Prostate gland (tissue), 2 donors: ENCODE measurements at regions not wholly inside any gene's neighbourhood (a gene's known extent, or its start where the extent isn't known, plus 50 kb on each side); places are given as distances from the start of the nearest gene placed in this dataset.

Experiments used
- DNase-seq: peaks from one replicate; pipeline ENCODE4 v3.0.0-alpha.2; 2019; ENCODE audit warnings: low spot score
- H3K27ac ChIP-seq, 2 donors: fragments of 200-600 bp; sonication (generic); 2 replicates each; pipeline ENCODE4 v1.5.1; 2017 to 2019
- H3K27me3 ChIP-seq: fragments of 200-600 bp; sonication (generic); replicated peaks from 2 replicates; pipeline ENCODE4 v1.5.1; 2019; ENCODE audit not compliant: insufficient read depth
- H3K36me3 ChIP-seq, 2 donors: fragments of 200-600 bp; sonication (generic); 1 replicate in 1 of 2; 2 replicates in 1 of 2; pipeline versions ENCODE4 v1.5.1 to v1.8.1; 2017 to 2019
- H3K4me1 ChIP-seq: fragments of 200-600 bp; sonication (generic); replicated peaks from 2 replicates; pipeline ENCODE4 v1.5.1; 2019
- H3K4me3 ChIP-seq, 2 donors: fragments of 200-600 bp; sonication (generic); 2 replicates each; pipeline ENCODE4 v1.5.1; 2017 to 2019
- H3K9me3 ChIP-seq: fragments of 200-600 bp; sonication (generic); 2 replicates; pipeline ENCODE4 v1.5.1; 2017
- CTCF ChIP-seq, 4 experiments: fragments of 200-600 bp in 2 of 4; fragments of 450-650 bp in 2 of 4; sonication (generic) in 2 of 4; IDR thresholded peaks; 1 replicate in 3 of 4; 2 replicates in 1 of 4; pipeline ENCODE4 v1.5.1; 2016 to 2019; ENCODE audit warnings: antibody characterized with exemption in 4 of 4, mild to moderate bottlenecking in 2 of 4, moderate library complexity in 2 of 4
- POLR2A ChIP-seq: fragments of 450-650 bp; IDR thresholded peaks from one replicate; pipeline ENCODE4 v1.6.1; 2016; ENCODE audit warnings: antibody characterized with exemption, mild to moderate bottlenecking
- POLR2AphosphoS5 ChIP-seq: sonication (generic); formaldehyde crosslinking; IDR thresholded peaks from one replicate; pipeline ENCODE4 v1.6.1; 2017; ENCODE audit warnings: antibody characterized with exemption
- WGBS: methylation state at CpG from one replicate; pipeline ENCODE4 v1.1.5; 2018; 5-methylcytosine and 5-hydroxymethylcytosine counted together
- intact Hi-C: fragments of 100-400 bp; cut with DNase I; formaldehyde crosslinking; loops from one replicate; pipeline ENCODE4 v1.14.2; 2022

- no peaks in the 10 kb centered on the region for H3K36me3 ChIP-seq
- intact Hi-C loops = no loop called here
- TF ChIP-seq POLR2A = no peak
- TF ChIP-seq CTCF (IDR thresholded peaks at IDR 0.05) = no peak
- TF ChIP-seq POLR2AphosphoS5 = no peak
- no peak overlapping the region for H3K4me3 ChIP-seq
- no peaks in the 10 kb centered on the region for H3K9me3 ChIP-seq
- DNase-seq = no peak
- no peak overlapping the region for H3K27ac ChIP-seq
- H3K27me3 ChIP-seq = no peaks in the 10 kb centered on the region
- H3K4me1 ChIP-seq = no peaks in the 10 kb centered on the region
These were observed 123.0 kb upstream of the KCNN2 start for GRCh38 chr5:114238771-114239313.

GRCh38 chr5:114243281-114243971, 118.4 kb upstream of the KCNN2 start:
- WGBS = 50% methylated on average over 8 of the region's 8 CpGs
- no peaks in the 10 kb centered on the region for H3K4me1 ChIP-seq

GRCh38 chr5:114243972-114244317, 117.9 kb upstream of the KCNN2 start:
- intact Hi-C loops = no loop called here

More at GRCh38 chr5:114243281-114243971, 118.4 kb upstream of the KCNN2 start:
- TF ChIP-seq POLR2A = no peak
- no peak for TF ChIP-seq CTCF (IDR thresholded peaks at IDR 0.05)
- TF ChIP-seq POLR2AphosphoS5 = no peak
- intact Hi-C loops = no loop called here
- H3K9me3 ChIP-seq = no peaks in the 10 kb centered on the region
- no peak overlapping the region for H3K4me3 ChIP-seq
- H3K27ac ChIP-seq = no peak overlapping the region
- H3K36me3 ChIP-seq = no peaks in the 10 kb centered on the region
- no peak for DNase-seq
- H3K27me3 ChIP-seq = no peaks in the 10 kb centered on the region

GRCh38 chr5:114249823-114250222, 112.0 kb upstream of the KCNN2 start:
- intact Hi-C loops = no loop called here
- TF ChIP-seq CTCF (IDR thresholded peaks at IDR 0.05) (no peak), POLR2A (no peak), POLR2AphosphoS5 (no peak)
- H3K27me3 ChIP-seq = no peaks in the 10 kb centered on the region
- H3K9me3 ChIP-seq = no peaks in the 10 kb centered on the region
- WGBS = 42% methylated on average over 2 of the region's 2 CpGs
- no peaks in the 10 kb centered on the region for H3K4me1 ChIP-seq
- H3K36me3 ChIP-seq = no peaks in the 10 kb centered on the region
- no peak for DNase-seq
- H3K27ac ChIP-seq = no peak overlapping the region
- no peak overlapping the region for H3K4me3 ChIP-seq

More at GRCh38 chr5:114243972-114244317, 117.9 kb upstream of the KCNN2 start:
- Histone ChIP-seq H3K36me3 (no peaks in the 10 kb centered on the region), H3K4me1 (no peaks in the 10 kb centered on the region), H3K9me3 (no peaks in the 10 kb centered on the region), H3K27ac (no peak overlapping the region), H3K27me3 (no peaks in the 10 kb centered on the region), H3K4me3 (no peak overlapping the region)
- 83% methylated on average over 1 of the region's 1 CpG for WGBS
- TF ChIP-seq POLR2A (no peak), POLR2AphosphoS5 (no peak), CTCF (IDR thresholded peaks at IDR 0.05) (no peak)
- DNase-seq = no peak

- DNase-seq = no peak
- WGBS = 92% methylated on average over 3 of the region's 3 CpGs
- Histone ChIP-seq H3K27me3 (no peaks in the 10 kb centered on the region), H3K9me3 (no peaks in the 10 kb centered on the region), H3K36me3 (no peaks in the 10 kb centered on the region), H3K27ac (no peak overlapping the region), H3K4me3 (no peak overlapping the region), H3K4me1 (no peaks in the 10 kb centered on the region)
- TF ChIP-seq POLR2AphosphoS5 = no peak
- TF ChIP-seq POLR2A = no peak
- intact Hi-C loops = no loop called here
These were observed 111.3 kb upstream of the KCNN2 start for GRCh38 chr5:114250536-114250935.
